Body of pancreas (tissue), 4 donors: ENCODE measurements at regions not wholly inside any gene's neighbourhood (a gene's known extent, or its start where the extent isn't known, plus 50 kb on each side); places are given as distances from the start of the nearest gene placed in this dataset.

Experiments used
- POLR2A ChIP-seq, 3 donors: fragments of 450-650 bp; IDR thresholded peaks; one replicate each; pipeline ENCODE4 v1.6.1; 2016; ENCODE audit warnings: antibody characterized with exemption in 3 of 3, mild to moderate bottlenecking in 2 of 3
- TF ChIP-seq, protein P1 (sequence below), 7 experiments: fragments of 450-650 bp in 4 of 7; fragments of 200-600 bp in 3 of 7; sonication (generic) in 3 of 7; IDR thresholded peaks; one replicate each; pipeline ENCODE4 v1.5.1; 2016 to 2019; ENCODE audit warnings: antibody characterized with exemption in 7 of 7

DNA sequence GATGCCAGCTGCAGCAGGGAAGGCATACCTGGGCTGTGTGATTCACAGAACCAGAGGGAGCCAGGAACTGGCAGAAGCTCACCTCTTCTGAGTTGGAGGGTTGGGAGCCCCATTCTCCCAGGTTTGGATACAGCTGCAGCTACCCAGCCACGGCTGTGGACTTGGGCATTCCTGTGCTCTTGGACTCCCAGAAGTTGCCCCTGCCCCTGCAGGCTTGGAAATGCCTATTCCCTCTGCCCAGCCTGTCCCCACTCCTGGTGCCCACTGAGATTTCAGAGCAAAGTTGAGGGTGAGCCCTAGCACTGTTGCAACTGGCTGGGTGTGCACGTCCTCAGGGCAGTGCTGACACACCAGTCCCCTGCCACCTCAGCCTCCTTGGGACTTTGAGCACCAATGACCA lies 489.7 kb downstream of the SLCO4C1 start:
- no peak for TF ChIP-seq POLR2A (IDR thresholded peaks at IDR 0.05)
- TF ChIP-seq, protein P1, sequence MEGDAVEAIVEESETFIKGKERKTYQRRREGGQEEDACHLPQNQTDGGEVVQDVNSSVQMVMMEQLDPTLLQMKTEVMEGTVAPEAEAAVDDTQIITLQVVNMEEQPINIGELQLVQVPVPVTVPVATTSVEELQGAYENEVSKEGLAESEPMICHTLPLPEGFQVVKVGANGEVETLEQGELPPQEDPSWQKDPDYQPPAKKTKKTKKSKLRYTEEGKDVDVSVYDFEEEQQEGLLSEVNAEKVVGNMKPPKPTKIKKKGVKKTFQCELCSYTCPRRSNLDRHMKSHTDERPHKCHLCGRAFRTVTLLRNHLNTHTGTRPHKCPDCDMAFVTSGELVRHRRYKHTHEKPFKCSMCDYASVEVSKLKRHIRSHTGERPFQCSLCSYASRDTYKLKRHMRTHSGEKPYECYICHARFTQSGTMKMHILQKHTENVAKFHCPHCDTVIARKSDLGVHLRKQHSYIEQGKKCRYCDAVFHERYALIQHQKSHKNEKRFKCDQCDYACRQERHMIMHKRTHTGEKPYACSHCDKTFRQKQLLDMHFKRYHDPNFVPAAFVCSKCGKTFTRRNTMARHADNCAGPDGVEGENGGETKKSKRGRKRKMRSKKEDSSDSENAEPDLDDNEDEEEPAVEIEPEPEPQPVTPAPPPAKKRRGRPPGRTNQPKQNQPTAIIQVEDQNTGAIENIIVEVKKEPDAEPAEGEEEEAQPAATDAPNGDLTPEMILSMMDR (IDR thresholded peaks at IDR 0.05): no peak
